ENCODE measurements at regions not wholly inside any gene's neighbourhood (a gene's known extent, or its start where the extent isn't known, plus 50 kb on each side); places are given as distances from the start of the nearest gene placed in this dataset.

DNA sequence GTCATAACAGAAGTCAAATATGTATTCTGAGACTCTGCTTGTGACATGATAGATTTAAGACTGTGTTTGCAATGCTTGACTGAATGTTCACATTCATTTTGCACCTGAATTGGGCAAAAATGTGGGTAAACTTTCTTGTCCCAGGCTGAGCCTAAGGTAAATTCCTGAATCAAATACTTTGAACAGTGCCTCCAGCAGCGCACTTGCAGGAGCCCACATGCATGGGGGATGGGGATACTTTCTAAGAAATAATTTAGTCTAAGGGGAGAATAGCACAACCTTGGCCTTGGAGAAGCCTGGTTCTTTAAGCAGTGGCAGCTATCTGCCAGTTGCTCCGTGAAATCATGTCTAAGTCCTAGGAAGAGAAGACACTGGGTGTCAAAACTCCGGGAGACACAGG lies 163.5 kb upstream of the EGFLAM start:
- no peak for DNase-seq

DNA sequence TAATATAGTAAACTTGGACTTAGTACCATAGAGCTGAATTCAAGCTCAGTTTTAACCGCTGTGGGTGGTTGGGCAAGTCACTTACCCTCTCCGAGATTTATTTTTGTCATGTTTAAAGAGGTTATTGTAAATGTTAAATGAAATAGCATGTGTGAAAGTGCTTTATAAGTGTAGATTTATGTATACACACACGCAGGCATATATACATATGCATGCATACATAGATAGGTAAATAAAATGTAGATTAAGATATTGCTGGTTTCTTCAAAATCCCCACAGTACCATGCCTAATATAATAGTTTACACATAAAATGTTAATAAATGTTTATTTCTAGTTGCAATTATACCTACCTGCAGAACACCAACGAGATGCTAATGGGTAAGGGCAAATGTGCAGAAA lies 164.5 kb upstream of the EGFLAM start:
- DNase-seq, result no peak

DNA sequence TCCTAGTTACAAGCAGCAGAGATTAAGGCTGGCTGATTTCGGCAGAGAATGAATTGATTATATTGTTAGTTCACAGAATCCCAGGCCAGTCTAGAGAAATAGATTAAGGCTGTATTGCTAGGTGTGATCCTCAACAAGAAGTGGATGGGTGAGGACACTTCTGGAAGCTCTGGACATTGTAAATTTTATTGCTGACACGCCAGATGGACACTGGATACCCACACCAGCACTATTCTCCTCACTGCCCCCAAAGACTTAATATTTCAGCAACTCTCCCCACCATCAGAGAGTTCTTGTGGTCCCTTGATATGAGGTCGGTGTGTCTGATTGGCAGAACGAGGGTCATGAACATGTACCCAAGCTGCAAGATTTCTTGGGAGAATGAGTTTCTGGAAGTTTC lies 171.6 kb upstream of the EGFLAM start:
- no peak for DNase-seq

DNA sequence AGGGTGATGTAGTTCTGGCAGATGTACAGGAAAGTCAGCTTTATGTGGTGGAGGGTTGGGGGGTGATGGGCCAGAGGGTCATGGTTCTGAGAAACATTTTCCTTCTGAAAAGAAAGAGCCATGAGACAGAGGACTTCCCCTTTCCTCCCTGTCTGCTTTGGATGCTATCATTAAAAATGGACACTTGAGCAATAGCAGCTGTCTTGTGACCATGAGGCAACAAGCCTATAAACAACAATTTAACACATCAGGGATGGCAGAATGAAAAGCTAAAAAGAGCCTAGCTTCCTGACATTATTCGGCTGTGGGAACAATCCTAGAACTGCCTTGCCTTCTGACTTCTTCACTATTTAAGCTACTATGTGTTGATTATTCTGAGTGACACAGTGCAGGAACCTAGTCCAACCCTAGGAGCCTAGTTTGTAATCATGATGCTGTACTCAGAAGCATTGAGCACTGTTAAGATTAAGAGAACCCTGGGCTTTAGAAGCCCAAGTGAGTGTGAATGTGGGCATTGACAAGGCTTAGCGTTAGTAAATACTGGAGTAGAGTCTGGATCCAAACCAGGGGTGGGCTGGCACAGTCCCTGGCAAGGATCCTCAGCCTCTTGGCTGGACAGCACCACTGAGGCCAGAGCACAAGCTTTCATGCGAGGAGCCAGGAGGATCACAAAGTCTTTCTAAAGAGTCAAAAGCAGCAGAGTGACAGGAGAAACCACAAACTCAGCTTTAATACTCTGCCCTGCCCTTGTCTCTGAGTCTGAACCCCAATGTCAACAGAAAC lies 178.5 kb upstream of the EGFLAM start:
- DNase-seq, result no peak

DNA sequence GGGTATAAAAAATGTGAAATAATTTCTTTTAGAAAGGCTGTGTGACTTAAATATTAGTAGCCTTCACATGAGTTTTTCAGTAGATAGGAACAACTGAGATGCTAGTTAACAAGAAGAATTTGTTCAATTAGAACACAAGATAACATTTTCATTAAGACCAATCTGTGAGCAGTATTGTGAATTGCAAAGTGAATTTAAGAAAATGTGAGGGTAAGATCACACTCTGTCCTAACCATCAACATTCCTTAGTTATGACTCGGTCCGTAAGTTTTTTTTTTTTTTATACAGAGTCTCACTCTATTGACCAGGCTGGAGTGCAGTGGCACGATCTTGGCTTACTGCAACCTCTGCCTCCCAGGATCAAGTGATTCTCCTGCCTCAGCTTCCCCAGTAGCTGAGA lies 180.2 kb upstream of the EGFLAM start:
- no peak for DNase-seq

DNA sequence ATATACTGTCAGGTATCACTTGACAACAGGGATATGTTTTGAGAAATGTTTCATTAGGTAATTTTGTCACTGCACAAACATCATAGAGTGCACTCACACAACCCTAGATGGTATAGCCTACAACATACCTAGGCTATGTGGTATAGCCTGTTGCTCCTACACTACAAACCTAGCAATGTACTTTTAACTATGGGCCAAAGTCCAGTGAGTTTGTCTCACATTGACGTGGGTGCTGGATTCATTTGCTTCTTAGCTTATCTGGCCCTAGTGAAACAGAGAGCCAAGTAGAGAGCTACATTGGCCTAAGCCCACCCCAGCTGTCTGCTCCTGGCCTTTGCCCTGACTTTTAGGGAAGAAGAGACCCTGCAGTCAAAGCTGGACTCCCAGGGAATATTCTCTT lies 180.7 kb upstream of the EGFLAM start:
- no peak for DNase-seq

DNA sequence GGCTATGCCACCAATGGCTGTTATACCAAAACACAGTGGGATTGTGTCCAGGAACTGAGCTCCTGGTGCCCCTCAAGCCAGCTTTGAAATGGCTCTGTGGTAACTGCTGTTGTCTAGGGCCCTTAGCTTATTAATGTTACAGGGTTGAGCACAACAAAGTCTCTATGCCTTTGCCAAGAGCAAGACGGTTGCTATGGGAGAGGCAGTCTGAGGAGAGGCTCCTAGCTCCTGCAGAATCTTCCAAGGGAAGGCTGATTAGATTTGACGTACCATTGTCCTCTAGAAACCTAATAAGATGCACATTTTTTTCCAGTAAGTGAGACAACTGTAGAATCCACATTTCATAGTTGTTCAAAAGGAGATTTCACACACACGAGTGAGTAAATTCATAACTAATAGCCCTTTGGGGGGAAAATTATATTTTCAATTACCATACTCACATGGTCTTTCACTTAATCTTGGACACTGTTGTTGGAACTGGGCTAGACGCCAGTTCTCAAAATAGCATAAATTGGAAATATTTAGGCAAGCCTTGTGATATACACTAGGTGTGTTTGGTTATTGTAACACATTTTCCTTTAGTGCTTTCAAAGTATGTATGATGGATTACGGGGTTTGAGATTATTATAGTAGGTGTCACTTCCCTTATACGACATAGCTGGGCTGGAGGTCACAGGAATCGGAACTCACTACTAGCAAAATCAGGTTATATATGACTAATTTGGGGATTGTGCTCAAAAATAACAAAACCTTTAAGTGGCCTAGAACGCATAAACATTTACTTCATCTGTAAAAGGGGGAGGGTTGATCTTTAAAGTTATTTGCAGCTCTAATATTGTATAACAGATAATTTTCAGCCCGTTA lies 186.3 kb upstream of the EGFLAM start:
- no peak for DNase-seq

DNA sequence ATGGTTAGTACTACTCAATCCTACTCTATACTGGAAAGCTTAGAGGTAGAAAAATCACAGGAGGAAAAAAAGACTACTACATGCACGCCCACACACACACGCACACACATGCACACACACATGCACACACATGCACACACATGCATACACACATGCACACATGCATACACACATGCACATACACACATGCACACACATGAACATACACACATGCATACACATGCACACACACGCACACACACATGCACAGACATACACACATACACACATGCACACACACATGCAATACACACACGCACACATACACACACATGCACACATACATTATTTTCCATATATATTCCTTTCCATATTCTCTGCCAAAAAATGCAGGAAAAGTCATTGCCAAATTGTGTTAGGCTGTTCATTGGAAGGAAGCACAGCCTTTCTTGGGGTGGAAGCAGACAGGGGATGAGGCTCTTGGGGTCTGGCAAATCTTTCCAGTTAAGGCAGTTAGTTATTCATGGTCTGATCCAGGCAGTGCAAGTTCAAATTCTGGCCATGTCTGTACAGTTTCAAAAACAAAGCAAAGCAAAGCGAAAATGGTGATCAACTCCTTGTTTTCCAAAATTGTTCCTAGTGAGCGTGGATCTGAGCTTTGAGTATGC lies 187.9 kb upstream of the EGFLAM start:
- no peak for DNase-seq

DNA sequence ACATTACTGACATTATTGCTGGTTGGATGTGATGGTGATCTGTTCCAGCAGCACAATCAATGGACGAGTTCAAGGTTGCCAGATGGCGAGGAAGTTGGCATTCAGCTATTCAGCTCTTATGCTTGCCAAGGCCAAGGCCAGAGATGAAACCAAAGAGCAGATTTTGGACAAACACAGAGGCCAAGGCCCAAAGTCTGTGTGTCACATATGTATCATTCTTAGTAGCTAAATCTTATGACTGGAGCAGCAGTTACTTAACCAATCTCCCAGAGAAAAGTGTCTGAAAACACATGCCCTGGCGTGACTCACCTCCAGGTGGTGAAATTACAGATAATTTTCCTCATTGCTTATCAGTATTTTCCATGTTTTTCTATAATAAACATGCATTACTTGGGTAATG lies 189.0 kb upstream of the EGFLAM start:
- no peak for DNase-seq

DNA sequence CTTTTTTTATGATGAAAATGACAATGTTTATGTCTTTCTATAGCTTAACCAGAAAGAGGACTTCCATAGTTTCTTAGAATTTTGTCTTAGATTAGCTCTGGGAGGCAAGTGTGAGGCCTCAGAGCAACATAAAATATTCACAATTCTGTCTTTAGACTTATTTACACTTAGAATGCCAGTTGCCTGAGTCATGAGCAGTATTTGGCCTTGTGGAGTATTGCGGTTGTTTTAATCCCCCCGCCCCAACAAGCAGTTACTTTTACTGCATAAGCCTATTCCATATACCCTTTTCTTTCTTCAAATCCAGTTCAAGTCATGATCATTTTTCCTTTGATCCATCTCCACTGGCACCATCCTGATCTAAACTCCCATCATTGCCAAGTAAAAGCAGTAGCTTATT lies 198.0 kb upstream of the EGFLAM start:
- no peak for DNase-seq

DNA sequence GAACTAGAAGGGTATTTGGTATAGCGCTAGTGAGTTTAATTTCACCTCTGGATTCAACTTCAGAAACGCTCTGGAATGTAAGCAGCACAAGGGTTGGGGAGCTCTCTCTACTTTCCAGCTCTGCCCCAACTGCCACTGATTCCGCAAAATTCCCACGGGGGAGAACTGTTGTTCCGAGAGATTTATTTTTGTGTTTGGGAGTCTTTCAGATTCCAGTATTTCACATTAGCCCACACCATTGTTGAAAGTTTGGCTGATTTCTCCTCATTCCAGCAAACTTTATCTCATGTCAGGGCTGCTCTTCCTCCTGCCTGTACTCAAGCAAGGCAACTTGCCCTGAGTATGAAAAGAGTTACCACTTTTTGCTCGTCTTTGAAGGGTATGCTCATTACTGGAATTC lies 198.5 kb upstream of the EGFLAM start:
- DNase-seq, result no peak

DNA sequence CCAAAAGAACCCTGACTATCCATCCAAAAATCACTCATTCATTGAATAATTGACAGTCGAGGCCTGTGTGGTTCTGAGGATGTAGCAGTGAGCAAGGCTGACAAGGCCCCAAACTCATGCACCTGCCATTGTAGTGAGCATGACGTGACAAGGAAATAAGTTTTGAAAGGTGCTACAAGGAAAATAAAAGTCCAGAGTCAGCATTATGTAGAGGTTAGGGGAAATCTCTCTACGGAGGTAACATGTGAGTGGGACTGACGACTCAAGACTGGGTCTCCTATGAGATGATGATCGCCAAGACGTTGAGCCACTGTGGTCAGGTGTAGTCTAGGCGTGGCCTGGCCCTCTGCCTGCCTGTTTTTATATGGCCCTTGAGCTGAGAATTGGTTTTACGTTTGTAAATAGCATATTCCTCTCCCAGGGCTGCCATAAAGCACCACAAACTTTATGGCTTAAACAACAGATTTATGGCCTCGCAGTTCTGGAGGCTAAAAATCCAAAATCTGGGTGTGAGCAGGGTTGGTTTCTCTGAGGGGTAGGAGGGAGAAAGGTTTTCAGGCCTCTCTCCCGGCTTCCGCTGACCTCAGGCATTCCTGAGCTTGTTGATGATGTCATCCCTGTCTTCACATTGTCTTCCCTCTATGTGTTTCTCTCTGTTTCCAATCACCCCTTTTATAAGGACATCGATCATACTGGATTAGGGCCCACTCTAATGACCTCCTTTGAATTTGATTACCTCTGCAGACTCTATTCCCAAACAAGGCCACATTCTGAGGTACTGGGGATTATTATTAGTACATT lies 206.4 kb upstream of the EGFLAM start:
- DNase-seq, result no peak

DNA sequence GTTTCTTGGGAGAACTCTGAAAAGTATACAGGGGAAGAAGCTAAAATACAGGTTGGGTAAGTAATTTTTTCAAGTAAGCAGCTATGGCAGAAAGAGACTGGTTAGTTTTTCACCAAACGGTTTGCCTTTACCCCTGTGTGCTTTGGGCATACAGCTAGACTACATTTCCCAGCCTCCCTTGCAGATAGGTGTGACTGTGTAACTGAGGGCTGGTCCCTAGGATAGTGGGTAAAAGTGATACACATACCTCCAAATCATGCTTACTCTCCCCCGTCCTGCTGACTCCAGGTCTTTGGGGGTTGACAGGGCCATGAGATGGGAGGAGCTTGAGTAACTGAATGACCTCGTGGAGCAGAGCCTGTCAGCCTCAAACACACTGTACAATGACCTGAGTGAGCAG lies 208.6 kb upstream of the GDNF start:
- no peak for DNase-seq

DNA sequence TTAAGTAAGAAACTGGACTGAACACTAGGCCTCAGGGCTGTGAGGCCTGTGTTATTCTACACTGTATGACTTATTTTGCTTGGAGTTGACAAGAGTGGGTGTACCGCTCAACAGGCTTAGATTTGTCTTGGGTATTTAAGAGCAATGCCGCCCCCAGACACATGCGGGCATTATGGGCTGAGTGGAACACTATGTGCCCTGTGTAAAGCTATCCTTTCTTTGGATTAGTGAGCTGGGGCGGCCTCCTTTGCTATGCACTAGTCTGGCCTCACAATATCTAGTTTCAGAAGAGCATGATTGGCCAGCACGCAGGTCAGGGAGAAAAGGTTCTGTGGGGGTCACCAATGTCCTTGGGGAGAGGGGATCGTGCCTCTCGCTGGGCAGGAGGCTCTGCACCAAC lies 206.3 kb upstream of the GDNF start:
- DNase-seq, result no peak

DNA sequence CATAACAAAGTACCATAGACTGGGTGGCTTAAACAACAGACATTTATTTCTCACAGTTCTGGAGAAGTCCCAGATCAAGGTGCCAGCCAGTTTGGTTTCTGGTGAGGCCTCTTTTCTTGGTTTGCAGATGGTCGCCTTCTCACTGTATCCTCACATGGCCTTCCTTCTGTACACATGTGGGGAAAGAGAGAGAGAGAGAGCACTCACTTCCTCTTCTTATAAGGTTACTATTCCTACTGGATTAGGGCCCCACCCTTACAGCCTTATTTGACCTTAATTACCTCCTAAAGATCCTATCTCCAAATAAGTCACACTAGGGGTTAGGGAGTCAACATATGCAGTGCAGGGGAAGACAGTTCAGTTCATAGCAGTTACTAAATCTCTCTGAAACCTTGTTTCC lies 205.6 kb upstream of the GDNF start:
- DNase-seq, result no peak

DNA sequence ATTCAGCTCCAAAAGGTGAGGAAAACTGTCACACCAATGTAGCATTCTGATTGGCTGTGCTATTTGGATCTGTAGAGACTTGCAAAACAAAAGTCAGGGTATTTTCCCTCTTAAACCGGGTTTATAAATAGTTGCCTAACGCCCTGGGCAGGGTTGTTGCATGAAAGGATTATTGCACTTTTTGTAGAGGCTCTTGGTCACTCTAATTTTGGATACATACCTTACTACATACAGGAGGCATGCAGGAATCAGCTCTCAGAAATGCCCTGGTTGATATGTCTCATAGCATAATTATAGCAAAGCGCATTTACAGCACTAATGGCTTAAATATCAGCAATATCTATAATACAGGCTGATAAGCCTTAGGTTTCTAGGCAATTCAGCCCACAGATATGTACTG lies 200.0 kb upstream of the GDNF start:
- no peak for DNase-seq

DNA sequence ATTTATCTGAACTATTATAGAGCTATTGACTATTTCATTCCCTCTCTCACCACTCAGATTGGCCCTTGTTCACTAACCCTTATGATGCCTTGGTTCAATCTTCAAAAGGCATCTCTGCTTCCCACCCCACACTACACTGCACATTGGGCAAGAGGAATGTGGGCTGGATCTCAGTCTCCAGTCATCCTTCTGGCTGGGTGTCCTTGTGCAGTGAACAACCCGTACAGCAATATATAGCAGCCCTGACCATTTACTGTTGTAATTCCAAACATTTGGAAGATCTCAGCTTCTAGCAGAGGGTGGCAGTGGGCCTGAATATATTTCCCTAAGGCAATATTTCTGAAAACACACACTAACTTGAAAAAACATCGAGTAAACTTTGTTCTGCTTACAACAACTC lies 199.2 kb upstream of the GDNF start:
- no peak for DNase-seq

DNA sequence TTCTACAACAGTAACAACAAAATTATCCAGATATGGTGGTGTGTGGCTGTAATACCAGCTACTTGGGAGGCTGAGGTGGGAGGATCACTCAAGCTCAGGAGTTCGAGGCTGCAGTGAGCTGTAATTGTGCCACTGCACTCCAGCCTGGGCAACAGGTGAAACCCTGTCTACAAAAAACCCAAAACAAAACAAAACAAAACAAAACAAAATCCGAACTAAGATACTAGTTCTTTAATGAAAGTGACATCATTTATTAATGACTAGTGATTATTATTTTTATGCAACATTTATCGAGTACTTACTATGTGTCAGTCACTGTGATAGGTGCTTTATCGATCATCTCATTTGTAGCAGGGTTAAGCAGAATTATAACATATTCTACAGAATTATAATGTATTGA lies 196.9 kb upstream of the GDNF start:
- DNase-seq, result no peak

DNA sequence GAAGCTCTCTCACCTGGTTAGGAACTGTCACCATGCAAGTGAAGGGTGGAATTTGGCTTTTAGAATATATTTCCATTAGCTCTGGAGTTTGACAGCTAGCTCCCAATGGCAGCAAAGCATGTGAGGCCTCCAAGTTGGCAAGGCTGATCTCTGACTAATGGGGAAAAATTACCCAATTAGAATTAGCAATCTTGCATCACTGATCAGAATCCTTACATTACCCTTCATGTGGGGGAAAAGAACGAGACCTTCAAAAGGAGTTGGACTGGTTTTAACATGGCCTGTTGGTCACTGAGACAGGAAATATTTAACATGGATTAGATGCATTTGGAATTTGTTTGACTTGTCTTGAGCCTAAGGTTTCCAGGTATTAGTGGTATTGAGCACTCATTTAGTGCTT lies 192.3 kb upstream of the GDNF start:
- no peak for DNase-seq

DNA sequence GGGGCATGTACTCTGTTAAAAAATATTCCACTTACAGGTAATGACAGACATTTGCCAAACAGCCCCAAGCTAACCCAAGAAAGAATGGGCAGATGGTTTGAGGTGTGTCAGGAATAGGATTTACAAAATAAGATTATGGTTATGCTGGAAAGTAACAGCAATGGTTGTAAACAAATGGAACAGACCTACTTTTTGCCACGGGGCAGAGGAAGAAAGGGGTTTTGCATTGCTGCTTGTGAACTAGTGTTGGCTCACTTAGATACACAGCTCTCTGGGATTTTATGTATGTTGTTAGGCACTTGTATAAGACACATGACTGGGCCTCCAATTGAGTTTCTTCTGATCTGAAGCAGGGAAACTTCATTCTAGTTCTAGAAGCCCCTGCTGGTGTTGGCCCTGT lies 191.5 kb upstream of the GDNF start:
- DNase-seq, result no peak

DNA sequence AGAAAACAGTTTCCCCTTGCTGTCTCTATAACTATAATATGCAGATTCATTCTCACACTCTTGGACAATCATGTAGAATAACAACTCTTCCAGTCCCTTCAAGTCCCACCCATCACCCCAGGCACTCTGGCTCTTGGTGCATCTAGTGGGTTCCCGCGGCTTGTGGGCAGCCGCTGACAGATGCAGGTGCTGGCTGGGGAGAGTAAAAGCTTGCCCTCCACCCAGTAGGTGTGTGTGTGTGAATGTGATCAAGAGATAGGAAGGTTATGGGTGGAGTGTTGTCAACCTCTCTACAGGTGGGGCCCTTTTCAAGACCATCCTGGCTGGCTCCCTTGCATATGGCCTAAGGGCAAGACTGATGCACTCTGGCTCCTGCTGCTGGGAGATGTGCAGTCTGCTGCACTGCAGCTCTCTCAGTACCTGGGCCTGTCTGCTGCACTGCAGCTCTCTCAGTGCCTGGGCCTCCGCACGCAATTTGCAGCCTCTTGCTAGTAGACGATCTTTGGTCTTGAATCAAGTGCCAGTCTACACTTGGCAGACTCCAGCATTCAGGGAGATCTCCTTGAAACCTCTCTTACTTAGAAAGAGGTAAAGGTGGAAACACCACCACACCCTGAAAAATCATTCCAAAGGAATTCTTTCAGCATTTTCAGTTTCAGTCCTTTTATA lies 189.7 kb upstream of the GDNF start:
- DNase-seq, result no peak

DNA sequence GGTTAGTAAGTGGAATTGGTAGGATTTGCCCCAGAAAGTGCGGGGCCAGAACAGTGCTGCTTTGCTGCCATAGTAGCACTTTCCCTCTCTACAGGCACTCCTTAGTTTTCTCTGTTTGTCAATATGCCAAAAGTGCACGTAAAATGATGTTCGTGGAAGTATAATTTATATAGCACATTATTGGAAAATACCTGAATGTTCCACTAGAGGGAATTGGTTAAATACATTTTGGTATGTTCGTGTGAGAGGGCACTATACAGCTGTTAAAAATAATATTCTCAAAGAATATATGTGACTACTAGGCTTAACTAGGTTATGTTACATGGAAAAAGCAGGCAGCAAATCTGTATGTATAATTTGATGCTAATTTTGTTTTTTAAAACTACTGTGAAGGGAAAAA lies 184.0 kb upstream of the GDNF start:
- DNase-seq, result no peak

DNA sequence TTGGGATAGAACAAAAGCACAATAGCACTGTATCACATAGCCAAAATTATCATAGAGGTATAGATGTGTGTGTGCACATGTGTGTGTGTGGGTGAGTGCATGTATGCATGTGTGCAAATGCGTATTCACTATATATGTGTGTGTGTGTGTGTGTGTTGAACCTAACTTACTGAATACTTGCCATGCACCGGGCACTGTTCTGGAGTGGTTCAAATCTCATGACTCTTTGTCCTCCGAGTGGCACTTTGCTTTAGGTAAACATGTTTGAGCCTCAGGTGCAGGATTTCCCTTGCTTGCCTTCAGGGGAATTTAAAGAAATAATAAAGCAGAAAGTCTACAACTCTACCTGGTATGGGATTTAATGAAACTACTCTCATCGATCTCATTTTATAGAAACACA lies 183.5 kb upstream of the GDNF start:
- no peak for DNase-seq

Data from kidney glomerular epithelial cell (primary cell).